NOMO-1 treated with dmso at 0.1 percent for 144 hours (cell line): ENCODE measurements at regions not wholly inside any gene's neighbourhood (a gene's known extent, or its start where the extent isn't known, plus 50 kb on each side); places are given as distances from the start of the nearest gene placed in this dataset.

ENCODE experiments used
- DNase-seq: peaks from one replicate; lab custom pipeline; 2025; ENCODE audit not compliant: unreplicated experiment; lab: John Stamatoyannopoulos, UW

DNA sequence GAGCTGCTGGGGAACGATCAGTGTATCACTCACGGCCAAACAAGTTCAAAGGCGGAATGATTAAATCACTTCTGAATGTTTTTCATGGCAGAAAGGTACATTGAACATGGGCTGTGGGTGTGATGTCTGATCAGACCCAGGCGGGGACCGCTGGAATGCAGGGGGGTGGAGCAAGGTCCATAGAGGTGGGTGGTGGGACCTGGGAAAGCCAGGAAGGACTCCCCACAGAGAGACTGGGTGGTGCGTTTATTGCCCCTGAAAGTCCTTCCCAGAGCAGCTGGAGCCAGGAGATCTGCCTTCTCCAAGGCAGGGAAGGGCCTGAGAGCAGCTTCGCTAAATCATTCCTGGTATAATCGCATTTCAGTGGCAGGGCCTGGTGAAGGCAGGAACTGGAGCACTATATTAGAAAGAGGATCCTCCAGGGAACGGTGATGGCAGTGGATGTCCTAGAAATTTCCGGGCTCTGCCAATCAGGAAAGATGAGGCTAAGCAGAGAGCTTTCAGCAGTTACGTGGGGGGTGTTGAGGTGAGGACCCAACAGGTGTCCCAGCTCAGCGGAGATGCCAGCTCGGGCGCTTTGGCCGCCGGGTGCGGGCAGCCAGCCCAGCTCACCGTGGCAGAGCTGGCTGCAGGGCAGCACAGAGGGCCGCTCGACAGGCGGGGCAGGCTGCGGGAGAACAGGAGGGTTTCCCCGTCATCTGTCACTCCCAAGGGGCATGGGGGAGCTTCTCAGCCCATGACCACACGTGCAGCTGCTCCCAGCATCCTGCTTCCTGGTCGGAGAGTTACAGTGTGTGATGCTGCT lies 271.7 kb downstream of the CTTN start:
- no peak for DNase-seq

DNA sequence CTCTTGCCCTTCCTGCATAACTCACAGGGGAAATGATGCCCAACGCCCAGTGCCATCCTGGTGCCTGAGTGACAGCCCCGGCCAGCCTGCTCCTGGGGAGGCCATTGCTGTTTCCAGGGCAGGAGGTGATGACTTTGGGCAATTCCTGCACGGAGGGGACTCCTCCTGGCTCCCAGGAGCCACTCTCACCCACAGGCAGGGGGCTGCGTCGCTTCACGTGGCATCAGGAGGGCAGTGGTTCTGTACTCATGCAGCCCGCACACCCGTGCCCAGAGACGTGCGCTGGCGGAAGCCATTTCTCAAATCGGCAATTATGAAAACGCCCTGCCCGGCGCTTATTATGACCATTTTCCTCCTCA lies 272.3 kb downstream of the CTTN start:
- DNase-seq, result no peak

DNA sequence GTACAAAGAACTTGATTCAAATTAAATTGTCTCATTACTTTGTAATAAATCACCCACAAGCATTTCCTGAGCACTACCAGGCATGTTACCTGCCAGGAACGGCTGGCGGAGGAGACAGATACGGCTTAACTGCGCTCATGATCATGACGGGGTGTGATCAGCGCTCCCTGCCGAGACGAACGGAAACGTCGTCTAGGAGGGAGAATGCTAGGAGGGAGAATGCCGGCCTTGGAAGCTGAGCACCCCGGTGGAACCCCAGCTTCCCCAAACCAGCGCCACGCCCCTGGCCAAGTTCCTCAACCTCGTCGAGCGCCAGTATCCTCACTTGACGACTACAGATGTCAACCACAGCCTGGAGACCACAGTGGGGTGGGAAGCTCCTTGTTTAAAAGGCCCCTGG lies 272.8 kb downstream of the CTTN start:
- DNase-seq, result no peak

DNA sequence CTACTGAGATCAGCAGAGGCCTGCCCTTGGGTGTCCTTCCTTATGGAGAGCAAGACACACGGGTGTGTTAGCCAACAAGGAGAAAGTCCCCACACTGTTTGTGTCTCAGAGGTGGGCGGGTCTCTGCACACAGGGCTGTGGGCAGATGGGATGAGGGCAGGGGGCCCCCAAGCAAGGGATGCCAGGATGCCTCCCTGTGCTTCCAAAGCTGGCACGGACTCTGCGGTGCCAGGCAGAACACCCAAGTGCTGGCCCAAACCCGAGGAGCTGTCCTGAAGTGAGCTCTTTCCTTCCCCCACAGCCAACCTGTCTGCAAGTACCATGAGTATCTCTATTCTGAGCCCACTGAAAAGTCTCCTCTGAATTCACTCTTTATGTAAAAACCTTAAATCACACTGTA lies 273.3 kb downstream of the CTTN start:
- DNase-seq, result no peak

DNA sequence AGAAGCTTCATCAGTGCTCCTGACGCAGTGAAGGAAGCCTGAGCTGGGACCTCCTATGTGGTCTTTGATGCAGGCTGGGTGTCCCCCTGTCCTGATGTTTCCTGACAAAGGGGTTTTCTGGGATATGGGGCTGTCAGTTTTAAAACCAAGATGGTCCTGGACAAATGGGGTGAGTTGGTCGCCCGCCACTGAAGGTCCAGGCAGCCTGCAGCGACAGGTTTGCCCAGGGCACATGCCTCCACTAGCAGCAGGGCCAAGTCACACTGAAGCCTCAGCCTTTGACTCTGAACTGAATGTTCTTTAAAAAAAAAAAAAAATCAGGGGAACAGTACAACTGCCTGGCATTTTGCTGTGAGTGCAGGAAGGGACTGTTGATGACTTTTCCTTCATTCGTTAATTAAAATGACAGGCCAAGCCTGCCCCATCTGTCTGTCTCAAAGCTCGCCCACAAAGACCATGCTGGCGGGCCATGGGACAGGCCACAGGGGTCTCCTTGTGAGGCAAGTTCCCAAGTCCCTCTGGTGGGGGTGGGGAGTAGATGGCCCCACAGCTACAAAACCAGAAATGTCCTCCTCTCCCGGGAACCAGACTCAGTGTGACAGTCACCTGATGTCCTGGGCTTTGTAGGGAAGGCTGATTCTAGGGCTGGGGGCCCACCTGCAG lies 274.8 kb downstream of the CTTN start:
- no peak for DNase-seq

DNA sequence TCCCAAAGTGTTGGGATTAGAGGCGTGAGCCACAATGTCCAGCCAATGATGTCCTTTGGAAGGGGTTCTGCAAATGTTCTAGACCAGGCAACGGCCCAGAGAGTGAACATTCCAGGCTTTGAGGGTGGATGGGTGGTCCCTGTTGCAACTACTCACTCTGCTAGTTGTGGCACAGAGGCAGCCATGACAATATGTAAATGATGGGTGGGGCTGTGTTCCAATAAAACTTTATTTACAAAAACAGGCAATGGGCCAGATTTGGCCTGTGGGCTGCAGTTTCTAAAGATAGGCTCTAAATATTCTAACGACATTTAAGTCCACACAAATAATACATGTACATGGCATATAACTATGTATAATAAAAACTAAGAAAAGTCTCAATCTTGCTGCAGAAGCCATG lies 276.3 kb downstream of the CTTN start:
- DNase-seq, result no peak

DNA sequence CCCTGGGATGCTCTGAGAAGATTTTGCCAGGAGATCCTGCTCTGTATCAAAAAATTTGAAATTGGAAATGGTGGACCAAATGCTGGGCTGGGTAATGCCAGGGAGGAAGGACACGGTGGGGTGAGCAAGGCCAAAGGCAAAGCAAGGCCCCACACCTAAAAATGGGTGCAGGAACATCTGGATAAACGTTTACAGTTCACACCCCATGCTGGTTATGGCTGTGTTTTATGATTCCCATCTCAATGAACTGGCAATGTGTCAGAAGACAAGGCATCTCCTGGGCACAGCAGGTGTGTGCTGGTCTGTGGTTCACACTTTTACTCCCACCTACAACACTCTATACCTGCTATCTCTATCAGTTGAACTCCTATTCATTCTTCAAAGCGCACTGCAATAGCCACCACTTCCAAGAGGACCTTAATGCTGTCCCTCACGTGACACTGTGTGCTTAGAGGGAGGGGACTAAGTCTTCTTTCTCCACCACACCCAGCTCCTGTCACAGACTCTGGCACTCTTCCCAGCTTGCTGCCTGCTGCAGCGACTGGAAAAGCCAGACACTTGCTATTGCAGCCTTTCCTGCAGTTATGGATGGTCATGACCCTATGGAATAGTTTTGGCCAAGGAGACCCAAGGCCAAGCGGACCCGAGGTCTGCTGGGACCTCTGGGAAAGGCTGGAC lies 277.5 kb downstream of the CTTN start:
- DNase-seq, result no peak

DNA sequence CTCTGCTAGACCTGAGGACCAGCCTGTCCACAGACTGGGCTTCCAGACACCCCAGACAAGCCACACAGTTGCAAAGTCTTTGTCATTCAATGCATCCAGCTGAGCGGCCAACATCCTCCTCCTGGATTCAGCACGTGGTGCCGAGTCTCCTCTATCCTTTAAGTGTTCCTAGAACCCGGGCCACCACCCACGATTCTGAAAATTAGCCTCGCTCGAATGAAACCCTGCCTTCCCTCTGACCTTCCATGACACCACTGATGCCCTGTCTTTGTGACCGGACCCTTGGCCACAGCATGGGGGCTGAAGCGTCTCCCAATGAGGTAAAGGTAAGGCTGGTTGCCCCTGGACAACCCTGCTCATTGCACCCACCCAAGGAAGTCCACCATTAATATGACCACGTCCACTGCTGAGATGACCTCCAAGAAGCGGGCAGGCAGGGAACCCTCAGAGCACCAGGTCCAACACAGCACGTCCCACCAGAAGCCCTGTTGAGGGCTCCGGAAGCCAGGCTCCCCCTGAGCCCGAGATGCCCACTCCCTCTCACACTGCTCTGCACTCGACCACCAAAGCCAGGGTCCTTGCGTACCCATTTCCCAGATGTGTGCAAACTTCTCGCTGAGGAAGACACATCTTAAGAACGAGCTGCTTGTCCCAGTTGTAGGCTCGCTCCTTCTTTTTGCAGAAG lies 279.0 kb downstream of the CTTN start:
- no peak for DNase-seq

DNA sequence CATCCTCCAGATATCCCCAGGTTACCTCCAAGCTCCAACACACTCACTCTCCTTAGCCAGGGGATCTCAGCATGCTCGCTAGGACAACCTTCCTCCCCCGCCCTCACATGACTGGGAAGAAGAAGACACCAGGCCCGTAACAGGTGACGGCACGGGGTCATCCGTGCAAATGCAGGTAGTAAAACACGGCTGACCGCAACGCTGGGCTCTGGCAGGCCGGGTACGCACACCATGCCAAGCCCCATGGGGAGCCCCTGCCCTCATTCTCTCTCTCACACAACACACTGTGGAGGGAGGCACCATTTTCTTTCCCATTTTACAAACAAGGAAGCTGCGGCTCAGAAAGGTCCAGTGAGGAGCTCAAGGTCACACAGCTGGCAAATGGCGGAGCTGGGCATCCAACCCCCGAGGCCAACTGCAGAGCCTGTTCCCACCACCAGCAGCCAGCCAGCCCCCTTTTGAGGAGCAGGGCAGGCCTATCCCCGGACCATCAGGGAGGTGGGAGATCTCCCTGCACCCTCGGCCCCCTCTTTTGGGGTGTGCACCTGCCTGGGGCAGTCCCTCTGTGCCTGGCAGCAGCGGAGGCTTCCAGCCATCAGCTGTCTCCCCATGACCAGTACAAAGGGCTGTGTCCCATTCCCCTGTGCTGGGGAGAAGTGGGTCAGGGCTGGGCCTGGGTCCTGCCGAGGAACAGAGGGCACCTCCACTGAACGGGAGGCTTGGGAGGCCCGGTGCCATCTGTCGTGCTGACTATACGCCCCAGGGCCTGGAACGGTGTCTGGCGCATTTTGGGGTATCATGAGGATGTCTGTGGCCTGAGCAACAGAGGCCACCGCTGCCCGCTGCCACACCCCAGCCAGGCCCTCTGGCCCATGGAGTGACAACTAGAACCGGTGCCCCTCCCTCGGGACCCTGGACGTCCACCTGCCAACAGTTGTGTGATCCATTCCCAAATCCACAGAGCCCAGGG lies 280.9 kb downstream of the CTTN start:
- DNase-seq, result no peak

DNA sequence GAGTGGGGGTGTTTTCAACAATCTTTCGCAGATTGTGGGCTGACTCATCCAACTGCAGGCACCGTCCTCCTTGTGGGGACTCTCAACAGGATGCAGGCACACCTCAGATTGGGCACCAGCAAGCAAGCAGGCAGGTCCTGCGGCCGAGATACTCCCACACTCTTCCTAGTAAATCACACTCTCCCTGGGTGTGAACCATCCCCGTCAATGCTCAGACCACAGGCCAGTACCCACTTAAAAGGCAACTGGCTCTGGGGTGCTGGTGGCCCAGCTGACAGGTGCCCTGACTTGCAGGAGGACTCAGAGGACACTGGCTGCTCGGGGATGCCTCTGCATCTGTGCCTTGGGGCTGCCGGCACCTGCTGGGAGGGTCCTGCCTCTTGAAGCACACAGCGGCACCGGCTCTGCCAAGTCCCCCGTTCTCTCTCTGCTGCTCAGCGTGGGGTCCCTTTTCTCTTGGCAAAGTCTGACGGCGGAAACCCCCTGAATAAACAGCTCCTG lies 282.5 kb downstream of the CTTN start:
- no peak for DNase-seq

DNA sequence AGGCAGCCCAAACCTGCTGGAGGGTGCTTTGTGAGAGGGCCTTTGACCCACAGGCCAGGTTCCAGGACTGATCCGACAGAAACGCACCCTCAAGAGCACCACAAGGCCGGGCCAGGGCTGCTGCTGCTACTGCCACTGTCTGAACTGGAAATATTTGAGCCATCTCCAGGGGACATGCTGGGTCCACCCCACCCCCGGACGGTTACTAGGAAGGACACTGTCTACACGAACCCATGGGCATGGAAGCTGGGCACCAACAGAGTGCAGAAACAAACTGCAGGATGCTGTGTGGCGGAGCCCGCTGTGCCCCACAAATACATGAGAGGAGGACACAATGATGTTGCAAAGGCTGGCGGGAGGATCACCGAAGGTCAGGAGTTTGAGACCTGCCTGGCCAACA lies 283.7 kb downstream of the CTTN start:
- no peak for DNase-seq

DNA sequence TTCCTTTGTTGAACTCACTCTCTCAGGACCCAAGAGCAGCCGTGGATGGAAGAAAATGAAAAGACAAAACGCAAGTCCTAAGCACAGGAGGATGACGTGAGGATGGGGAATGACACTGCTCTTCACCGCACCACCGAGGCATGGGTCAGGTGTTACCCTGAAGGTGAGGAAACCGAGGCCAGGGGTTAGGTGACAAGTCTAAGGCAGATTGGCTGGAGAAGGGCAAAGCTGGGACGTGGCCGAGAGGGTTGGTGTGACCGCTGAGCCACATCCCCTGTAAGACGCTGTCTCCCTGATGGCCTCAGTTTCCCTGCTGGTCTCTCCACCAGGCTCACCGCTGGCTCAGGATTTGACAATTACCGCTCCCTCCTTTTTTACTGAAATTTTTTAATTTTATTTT lies 284.4 kb downstream of the CTTN start:
- no peak for DNase-seq

DNA sequence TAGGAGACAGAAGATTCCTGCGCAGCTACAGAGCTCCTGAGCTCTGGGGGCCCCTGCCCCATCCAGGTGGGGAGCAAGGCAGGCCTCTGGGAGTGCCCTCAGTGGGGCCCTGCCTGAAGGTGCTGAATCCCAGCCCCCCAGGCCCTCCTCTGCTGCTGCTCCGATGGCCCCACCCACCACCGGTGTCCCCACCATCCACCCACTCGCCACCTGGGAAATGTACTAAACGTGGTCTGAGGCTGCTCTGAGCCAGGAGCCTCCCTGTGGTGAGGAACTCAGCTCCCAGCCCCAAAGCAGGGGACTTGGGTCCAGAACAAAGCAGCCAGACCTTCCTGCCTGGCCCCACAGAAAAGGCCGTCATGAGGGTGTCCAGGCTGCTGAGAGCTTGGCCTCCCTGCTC lies 289.4 kb downstream of the CTTN start:
- DNase-seq, result no peak

DNA sequence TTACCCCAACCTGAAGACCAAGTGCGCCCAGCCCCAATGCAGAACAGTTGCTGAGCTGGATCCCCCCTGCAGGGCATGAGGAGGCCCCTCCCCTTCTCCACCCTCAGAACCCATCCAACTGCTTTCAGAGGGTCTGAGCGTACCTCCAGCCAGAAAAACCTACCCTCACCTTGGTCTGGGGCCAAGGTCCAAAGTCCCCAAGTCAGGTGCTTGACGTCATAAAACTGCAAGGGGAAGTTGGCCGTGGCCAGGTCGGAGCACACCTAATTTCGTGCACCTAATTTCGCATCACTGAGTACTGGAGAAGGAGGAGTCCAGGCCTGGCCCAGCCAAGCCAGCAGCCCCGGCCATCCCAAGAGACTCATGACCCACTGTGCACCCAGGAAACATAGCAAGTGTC lies 289.8 kb downstream of the CTTN start:
- DNase-seq, result no peak

DNA sequence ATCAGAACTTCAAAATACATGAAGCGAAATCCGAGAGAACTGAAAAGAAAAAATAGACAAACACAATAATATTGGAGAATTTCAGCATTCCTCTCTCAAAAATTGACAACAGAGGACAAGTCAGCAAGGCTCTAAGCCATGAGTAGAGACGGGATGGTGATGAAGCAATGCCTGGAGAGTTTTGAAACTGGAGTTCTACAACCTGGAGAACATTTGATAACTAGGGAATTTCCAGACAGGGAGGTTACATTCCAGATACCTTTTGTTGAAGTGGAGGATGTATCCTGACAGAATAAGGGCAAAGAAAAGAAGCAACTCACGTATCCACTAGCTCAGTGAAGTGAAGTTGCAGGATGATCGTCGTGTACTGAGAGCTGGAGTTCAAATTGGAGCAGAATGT lies 291.4 kb downstream of the CTTN start:
- DNase-seq, result no peak

DNA sequence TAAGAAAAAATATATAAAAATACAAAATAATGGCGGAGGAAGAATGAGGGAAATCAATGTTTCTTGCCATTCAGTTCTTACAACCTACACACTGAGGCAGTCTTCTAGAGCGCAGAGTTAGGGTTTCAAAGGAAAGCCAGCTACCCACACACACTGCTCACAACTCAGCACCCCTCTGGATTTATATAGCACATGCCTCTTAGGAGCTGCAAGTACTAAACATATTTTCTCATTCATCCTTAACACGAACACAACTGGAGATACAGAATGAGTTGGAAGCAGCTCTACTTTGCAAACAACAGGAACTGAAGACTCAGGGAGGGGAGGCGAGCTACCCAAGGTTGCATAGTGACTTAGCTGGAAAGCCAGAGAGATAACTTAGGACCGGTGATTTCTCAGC lies 293.8 kb downstream of the CTTN start:
- DNase-seq, result no peak

DNA sequence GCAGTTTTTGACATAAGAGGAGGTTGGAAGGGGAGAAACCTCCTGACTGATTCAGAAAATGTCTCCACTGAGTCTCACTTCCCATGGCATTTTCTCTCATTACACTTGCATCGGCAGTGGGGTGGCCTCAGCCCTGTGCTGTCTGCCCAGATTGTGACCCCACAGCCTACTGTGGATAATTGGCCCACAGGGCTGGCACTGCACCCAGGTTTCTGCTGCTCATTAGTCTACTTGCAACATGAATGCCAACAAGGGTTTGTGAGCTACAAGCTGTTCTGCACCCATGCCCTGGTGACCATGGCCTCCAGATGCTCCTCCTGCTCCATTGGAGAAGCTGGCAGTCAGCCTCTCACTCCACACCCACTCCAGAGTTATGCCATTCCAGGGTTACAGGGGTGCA lies 296.0 kb downstream of the CTTN start:
- DNase-seq, result no peak

DNA sequence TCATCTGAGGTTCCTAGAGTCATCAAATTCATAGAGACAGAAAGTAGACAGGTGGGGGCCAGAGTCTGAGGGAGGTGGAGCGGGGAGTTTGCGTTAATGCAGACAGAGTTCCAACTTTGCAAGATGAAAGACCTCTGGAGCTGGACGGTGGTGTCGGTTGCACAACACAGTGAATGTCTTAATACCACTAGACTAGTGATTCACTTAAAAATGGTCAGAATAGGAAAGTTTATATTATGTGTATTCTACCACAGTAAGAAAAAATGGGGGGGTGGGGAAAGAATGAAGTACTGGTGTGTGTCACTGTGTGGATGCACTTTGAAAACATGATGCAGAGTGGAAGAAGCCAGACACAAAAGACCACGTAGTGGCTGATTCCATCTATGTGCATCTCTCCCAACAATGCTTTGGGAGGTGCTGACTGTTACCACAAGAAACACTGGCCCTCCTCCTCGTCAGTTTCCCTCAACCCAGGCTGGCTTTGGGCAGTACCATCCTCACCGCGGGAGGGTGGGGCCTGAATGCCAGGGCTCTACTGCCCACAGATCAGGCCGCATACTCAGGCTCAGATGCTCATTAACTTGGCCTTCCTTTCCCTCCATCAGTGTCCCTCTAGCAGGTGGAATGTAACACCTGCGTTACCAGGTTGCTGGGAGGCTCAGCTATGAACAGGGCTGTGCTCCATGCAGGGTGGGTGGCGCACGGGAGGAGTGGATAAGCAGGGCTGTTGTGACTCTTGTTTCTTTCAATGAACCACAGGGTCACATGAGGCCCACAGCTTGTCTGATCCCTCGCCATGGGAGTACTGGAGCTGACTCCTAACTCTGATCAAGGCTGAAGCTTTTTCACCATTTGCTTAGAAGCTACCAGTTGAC lies 297.0 kb downstream of the CTTN start:
- no peak for DNase-seq

DNA sequence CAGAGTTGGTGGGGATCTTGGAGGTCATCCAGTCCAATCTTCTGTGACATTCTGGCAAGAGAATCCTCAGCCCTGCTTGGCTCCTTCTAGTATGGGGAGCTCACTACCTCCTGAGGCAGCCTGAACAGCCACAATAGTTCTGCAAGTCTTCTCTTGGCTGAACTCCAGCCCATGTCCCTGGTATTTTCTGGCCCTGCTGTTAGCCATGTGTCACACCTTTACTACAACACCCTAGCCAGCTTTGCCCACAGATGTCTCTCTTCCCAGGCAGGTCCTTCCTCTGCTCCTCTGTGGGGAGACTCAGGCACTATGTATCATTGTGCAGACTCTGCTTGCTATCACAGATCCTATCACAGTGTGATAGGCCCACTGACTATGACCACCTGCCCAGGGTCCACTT lies 297.7 kb downstream of the CTTN start:
- no peak for DNase-seq

DNA sequence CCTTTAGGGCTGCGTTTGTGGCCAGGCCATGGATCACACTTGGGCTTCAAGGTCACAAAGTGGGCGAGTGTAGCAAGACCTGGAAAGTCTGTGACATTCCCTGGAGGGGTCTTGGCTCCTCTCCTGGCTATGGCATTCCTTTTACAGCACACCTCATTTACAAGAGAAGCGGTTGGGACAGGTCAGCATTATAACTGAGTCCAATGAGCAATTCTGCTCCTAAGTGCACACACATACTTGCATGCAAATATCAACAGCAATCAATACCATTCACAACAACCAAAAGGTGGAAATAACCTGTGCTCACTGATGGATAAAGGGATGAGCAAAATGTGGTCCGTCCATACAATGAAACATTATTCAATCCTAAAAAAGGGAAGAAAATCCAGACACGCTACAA lies 298.2 kb downstream of the CTTN start:
- DNase-seq, result no peak
